Fibroblast of skin of right quadriceps (primary cell): ENCODE measurements at regions not wholly inside any gene's neighbourhood (a gene's known extent, or its start where the extent isn't known, plus 50 kb on each side); places are given as distances from the start of the nearest gene placed in this dataset.

Experiments
- DNase-seq: peaks from one replicate; pipeline ENCODE4 v3.0.0-alpha.2; 2013

GRCh38 chr3:153079386-153079785, 82.6 kb upstream of the RAP2B start:
- DNase-seq, result no peak

DNA sequence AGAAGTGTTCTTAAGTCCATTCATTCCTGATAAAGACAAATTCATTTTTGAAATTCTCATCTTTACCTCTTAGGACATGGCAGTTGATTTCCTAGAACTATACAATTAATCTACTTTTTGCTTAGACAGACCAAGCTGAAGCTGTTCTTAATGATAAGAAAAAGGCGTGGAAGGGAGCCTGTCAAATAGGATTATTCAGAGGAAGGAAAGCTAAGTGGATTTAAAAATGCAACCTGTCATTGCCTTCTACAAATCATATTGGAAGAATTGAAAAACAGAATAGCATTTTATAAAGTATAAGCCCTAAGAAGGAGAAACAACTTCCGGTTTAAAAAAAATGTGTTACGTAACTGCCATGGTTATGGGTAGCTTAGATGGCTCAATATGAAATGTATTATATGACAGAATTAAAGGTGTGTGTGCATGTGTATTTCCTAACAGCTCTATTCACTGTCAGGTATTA, 81.2 kb upstream of the RAP2B start:
- no peak for DNase-seq

DNA sequence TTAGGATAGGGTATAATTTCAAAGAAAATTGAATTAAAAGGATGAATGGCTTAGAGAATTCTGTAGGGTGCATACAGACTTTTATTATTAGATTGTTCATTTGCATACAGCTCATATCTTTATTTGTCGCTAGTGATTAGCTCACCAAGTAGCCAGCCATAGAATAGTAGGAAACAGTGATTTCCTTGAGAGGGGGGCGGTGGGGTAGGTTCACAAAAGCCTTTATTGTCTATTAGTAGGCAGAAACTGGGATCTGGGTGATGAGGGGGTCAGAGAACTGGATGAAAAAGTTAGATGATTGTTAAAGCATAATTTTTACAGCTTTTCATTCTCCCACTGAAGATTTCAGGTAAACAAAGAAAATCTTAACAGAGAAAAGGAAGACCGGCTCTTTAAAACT, 77.6 kb upstream of the RAP2B start:
- DNase-seq, result no peak

DNA sequence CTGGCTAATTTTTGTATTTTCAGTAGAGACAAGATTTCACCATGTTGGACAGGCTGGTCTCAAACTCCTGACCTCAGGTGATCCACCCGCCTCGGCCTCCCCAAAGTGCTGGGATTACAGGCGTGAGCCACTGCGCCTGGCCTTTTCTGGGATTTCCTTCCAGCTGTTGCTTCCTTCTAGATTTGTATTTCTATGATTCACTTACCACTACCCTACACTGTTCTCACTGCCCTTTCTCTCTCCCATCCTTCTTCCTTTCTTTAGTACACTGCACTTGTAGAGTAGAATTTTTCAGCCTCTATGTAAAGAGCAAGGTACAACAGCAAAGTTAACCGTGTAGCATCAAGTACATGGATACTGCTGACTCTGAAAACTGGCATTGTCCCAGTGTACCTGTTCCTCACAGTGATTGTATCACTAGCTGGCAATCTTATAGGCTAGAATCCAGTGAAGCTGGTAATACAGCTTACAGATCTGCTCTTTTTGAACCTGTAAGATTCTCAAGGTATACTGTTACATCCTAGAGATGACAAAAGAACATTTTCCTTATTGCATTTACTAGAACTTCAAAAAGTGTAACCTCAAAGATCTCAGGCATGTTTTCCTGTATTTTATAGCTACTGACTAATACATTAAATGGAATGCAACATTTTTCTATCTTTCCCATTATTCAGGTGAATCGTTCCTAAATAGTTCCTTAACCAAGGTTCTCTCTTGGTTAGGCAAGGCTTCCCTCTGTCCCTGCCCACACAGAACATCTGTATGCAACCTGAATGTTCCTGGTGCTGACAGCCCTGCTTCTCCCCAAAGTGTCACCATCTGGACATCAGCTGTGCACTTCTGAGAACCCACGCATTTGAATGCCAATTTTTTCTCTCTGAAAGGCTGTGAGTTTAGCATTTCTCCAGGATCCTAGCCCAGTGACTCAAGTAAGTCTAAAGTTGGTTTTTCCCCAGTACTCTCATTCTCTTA, 74.1 kb upstream of the RAP2B start:
- peak; percentile 81 for DNase-seq

DNA sequence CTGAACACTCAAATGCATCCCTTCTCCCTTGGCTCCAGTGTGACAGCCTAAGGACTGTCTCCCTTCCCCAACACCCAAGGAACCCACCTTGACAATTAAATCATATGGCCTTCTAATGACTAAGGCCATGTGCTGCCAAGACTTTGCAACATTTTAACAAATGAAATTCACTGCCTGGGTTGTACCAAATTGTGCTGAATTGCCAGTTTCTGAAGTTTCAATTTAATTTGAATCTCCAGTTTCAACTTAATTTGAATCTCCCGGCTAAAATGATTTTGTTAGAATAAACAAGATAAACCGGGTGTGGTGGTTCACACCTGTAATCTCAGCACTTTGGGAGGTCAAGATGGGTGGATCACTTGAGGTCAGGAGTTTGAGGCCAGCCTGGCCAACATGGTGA, 72.4 kb upstream of the RAP2B start:
- DNase-seq, result no peak

DNA sequence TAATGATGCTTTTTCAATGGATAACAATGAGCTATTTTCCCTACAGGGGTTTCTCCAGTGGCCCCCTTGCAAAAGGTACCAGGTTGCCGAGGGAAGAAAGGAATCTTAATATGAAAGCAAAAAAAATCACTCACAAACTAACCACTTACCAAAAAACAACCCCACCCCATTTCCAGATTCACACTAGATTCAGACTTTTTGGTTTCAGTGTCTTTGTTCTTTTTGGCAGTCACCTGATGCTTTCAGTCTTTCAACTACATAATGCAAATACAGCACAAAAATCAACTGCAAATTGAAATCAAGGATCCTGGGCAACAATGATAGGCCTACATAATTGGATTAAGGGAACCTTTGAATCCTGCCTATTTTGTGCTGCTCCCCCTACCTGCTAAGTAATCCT, 71.1 kb upstream of the RAP2B start:
- no peak for DNase-seq

- no peak for DNase-seq
Observed at GRCh38 chr3:153093629-153094028, 68.4 kb upstream of the RAP2B start.

DNA sequence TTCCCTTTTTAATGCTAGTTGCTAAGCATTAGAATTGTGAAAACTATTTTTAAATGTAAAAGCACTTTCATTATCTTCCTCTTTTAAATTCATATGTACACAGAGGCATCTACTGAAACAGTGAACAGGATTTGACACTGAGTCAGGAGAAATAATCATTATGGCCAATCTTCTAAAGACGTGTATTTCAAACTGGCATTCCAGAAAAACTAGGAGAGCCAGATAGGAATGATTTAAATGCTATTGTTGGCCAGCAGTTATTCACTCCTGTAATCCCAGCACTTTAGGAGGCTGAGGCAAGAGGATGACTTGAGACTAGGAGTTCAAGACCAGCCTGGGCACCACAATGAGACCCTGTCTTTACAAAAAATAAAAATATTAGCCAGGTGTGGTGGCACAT, 67.6 kb upstream of the RAP2B start:
- DNase-seq, result no peak

- DNase-seq, result no peak
Observed at GRCh38 chr3:153095441-153095840, 66.6 kb upstream of the RAP2B start.

- no peak for DNase-seq
Observed at GRCh38 chr3:153096731-153097131, 65.3 kb upstream of the RAP2B start.

DNA sequence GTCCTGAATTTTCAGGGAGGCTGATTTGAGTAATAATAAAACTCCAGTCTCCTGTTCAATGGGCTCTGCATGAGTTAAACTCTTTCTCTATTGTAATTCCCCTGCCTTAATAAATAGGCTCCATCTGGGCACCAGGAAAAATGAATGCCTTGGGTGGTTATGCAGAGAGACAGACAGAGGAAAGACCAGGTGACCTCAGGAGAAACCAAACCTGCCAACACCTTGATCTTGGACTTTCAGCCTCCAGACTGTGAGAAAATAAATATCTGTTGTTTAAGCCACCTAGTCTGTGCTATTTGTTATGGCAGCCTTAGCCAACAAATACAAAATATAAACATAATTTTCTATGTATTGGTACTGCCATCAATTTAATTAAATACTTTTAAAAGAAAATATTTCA, 64.8 kb upstream of the RAP2B start:
- DNase-seq, result no peak

- no peak for DNase-seq
Observed at GRCh38 chr3:153099131-153099530, 62.9 kb upstream of the RAP2B start.

DNA sequence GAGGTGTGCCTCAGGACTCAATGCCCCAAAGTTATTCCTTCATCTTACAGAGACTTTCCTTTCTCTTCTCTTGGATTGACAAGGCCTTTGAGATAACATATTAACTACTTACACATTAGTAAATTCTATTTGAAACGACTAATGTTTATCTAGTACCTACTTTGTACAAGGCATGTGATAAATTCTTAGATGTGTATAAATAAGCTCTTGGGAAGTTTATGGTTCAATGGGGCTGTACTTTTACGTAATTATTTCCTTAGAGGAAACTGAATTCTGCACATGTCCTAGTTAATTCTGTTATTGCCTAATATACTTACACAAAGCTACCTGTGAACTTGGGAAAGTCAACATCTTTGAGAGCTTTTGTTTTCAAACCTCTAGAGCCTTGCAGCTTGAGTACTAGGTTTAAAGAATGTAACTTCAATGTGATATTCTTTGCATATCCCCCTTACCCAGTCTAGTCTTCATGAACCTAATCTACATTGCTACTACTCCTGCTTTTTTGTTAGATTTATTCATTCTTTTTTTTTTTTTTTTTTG, 58.5 kb upstream of the RAP2B start:
- DNase-seq, result no peak

- DNase-seq, result no peak
Observed at GRCh38 chr3:153110041-153110440, 52.0 kb upstream of the RAP2B start.

- DNase-seq, result peak; percentile 68
Observed at GRCh38 chr3:153111016-153111415, 51.0 kb upstream of the RAP2B start.
